Psoas muscle (tissue), 7 donors: ENCODE measurements at regions not wholly inside any gene's neighbourhood (a gene's known extent, or its start where the extent isn't known, plus 50 kb on each side); places are given as distances from the start of the nearest gene placed in this dataset.

Experiments used
- ATAC-seq, 4 donors: fragments of 200-7000 bp; cut with Tn5 transposase; one replicate each; pipeline ENCODE4 v1.9.1; 2020; ENCODE audit warnings: moderate library complexity in 3 of 4, mild to moderate bottlenecking in 2 of 4
- DNase-seq, 2 donors: peaks; one replicate each; pipeline ENCODE4 v3.0.0-alpha.2; 2020
- H3K27ac ChIP-seq: fragments of 200-600 bp; one replicate; pipeline ENCODE4 v1.8.0; 2022
- H3K27me3 ChIP-seq, 3 donors: fragments of 200-600 bp in 1 of 3; one replicate each; pipeline versions ENCODE4 v1.6.1 to v1.8.0; 2013 to 2022; ENCODE audit warnings: low read length in 2 of 3, mild to moderate bottlenecking in 2 of 3, moderate library complexity in 1 of 3; ENCODE audit not compliant: insufficient read depth in 3 of 3
- H3K36me3 ChIP-seq, 2 donors: fragments of 200-600 bp in 1 of 2; one replicate each; pipeline versions ENCODE4 v1.6.1 to v1.8.0; 2013 to 2022; ENCODE audit warnings: low read depth in 1 of 2, mild to moderate bottlenecking in 1 of 2, moderate library complexity in 1 of 2; ENCODE audit not compliant: insufficient read depth in 1 of 2
- H3K4me1 ChIP-seq: fragments of 200-600 bp; one replicate; pipeline ENCODE4 v1.8.0; 2022
- H3K4me3 ChIP-seq: fragments of 200-600 bp; one replicate; pipeline ENCODE4 v1.8.0; 2022; ENCODE audit warnings: mild to moderate bottlenecking
- H3K9me3 ChIP-seq: fragments of 200-600 bp; one replicate; pipeline ENCODE4 v1.8.0; 2022
- CTCF ChIP-seq: fragments of 200-600 bp; IDR thresholded peaks from one replicate; pipeline ENCODE4 v1.8.0; 2022; ENCODE audit warnings: antibody characterized with exemption
- WGBS, 3 donors: extraction: QIAGEN DNeasy Blood & Tissue Kit; methylation state at CpG; one replicate each; pipeline versions ENCODE4 v1.1.6 to v1.1.7; 2013; 5-methylcytosine and 5-hydroxymethylcytosine counted together
- intact Hi-C, 2 donors: fragments of 100-400 bp; cut with DNase I; formaldehyde crosslinking; loops; one replicate each; pipeline versions ENCODE4 v1.11.0 to v1.14.2; 2022
- donor health status: healthy with polysubstance abuse.
- donor health status: DM: no; HTN: no; CAD: no; lungs with moderate emphysema.
- donor health status: Bipolar disorder and iron deficiency.
- donor health status: healthy.
- donor health status: DM: yes; HTN: yes; CAD: no.
- donor health status: DM: no; HTN: no; CAD: no.
- donor health status: DM: yes; HTN: yes; CAD: no.

GRCh38 chr3:182349051-182349450 is 444.3 kb upstream of the ATP11B start:
- no peaks in the 10 kb centered on the region for H3K9me3 ChIP-seq
- intact Hi-C loops: no loop called here
- H3K27ac ChIP-seq: no peak overlapping the region
- 16 to 36% (median 35%) methylated on average over 2 of the region's 2 CpGs for WGBS, 3 donors
- no peak overlapping the region for H3K4me3 ChIP-seq
- no peaks in the 10 kb centered on the region for H3K4me1 ChIP-seq
- no peaks in the 10 kb centered on the region for H3K36me3 ChIP-seq
- no peak for ATAC-seq
- DNase-seq: no peak
- H3K27me3 ChIP-seq: no peaks in the 10 kb centered on the region
- TF ChIP-seq CTCF: no peak

GRCh38 chr3:182349951-182350517 is 443.3 kb upstream of the ATP11B start:
- ATAC-seq (no peak), DNase-seq (no peak)
- WGBS, 3 donors: 78 to 79% (median 79%) methylated on average over 1 of the region's 1 CpG
- H3K27me3 ChIP-seq: no peaks in the 10 kb centered on the region
- H3K9me3 ChIP-seq: no peaks in the 10 kb centered on the region
- no peaks in the 10 kb centered on the region for H3K36me3 ChIP-seq
- TF ChIP-seq CTCF: no peak
- no peaks in the 10 kb centered on the region for H3K4me1 ChIP-seq
- H3K27ac ChIP-seq: no peak overlapping the region
- no peak overlapping the region for H3K4me3 ChIP-seq
- intact Hi-C loops: no loop called here

- WGBS, 3 donors: 46 to 64% (median 57%) methylated on average over 1 of the region's 1 CpG
- H3K4me1 ChIP-seq: no peaks in the 10 kb centered on the region
- no peak overlapping the region for H3K4me3 ChIP-seq
- intact Hi-C loops: no loop called here
- DNase-seq (no peak), ATAC-seq (no peak)
- no peaks in the 10 kb centered on the region for H3K9me3 ChIP-seq
- H3K36me3 ChIP-seq: no peaks in the 10 kb centered on the region
- H3K27ac ChIP-seq: no peak overlapping the region
- H3K27me3 ChIP-seq: no peaks in the 10 kb centered on the region
- TF ChIP-seq CTCF: no peak
Measured at GRCh38 chr3:182357928-182358327, 435.4 kb upstream of the ATP11B start.

- ATAC-seq (no peak), DNase-seq (no peak)
- WGBS, 3 donors: 46 to 59% (median 47%) methylated on average over 6 of the region's 6 CpGs
- Histone ChIP-seq H3K4me1 (no peaks in the 10 kb centered on the region), H3K27ac (no peak overlapping the region), H3K9me3 (no peaks in the 10 kb centered on the region), H3K36me3 (no peaks in the 10 kb centered on the region), H3K4me3 (no peak overlapping the region), H3K27me3 (no peaks in the 10 kb centered on the region)
- intact Hi-C loops: no loop called here
- TF ChIP-seq CTCF: no peak
Measured at GRCh38 chr3:182364323-182364722, 429.0 kb upstream of the ATP11B start.
